Common myeloid progenitor, CD34-positive (primary cell): ENCODE measurements at regions not wholly inside any gene's neighbourhood (a gene's known extent, or its start where the extent isn't known, plus 50 kb on each side); places are given as distances from the start of the nearest gene placed in this dataset.

Experiments
- CTCF ChIA-PET: fragments of 350-600 bp; sonication (Branson Sonifier 250); formaldehyde crosslinking; loops from one replicate; lab custom pipeline; 2021; ENCODE audit warnings: antibody characterized with exemption; lab: Charles Lee
- POLR2A ChIA-PET: fragments of 350-600 bp; sonication (Branson Sonifier 250); formaldehyde crosslinking; loops from one replicate; lab custom pipeline; 2021; ENCODE audit warnings: antibody characterized with exemption; lab: Charles Lee
- DNase-seq, 3 donors: peaks; one replicate each; pipeline versions ENCODE4 v3.0.0 to v3.0.0-alpha.2; 2013
- H3K27ac ChIP-seq, 2 experiments: 1 replicate in 1 of 2; 2 replicates in 1 of 2; pipeline ENCODE4 v1.7.0; 2013; ENCODE audit warnings: inconsistent platforms in 2 of 2, low read length in 2 of 2, mild to moderate bottlenecking in 2 of 2, low read depth in 1 of 2, moderate library complexity in 1 of 2; ENCODE audit not compliant: severe bottlenecking in 2 of 2, insufficient read depth in 1 of 2, poor library complexity in 1 of 2
- H3K27me3 ChIP-seq, 5 experiments: replicated peaks in 2 of 5; 1 replicate in 3 of 5; 2 replicates in 2 of 5; pipeline versions ENCODE4 v1.6.1 to v1.7.0; 2013; ENCODE audit warnings: low read length in 4 of 5, mild to moderate bottlenecking in 2 of 5, moderate library complexity in 2 of 5, inconsistent platforms in 1 of 5; ENCODE audit not compliant: insufficient read depth in 5 of 5, control insufficient read depth in 4 of 5
- H3K36me3 ChIP-seq, 4 experiments: 1 replicate in 2 of 4; 2 replicates in 2 of 4; pipeline versions ENCODE4 v1.6.1 to v1.7.0; 2013; ENCODE audit warnings: low read length in 3 of 4, control low read depth in 1 of 4, mild to moderate bottlenecking in 1 of 4; ENCODE audit not compliant: control insufficient read depth in 4 of 4, insufficient read depth in 4 of 4
- H3K4me1 ChIP-seq, 4 experiments: 1 replicate in 3 of 4; 2 replicates in 1 of 4; pipeline versions ENCODE4 v1.6.1 to v1.7.1; 2013; ENCODE audit warnings: low read length in 3 of 4, mild to moderate bottlenecking in 3 of 4, control low read depth in 1 of 4, inconsistent platforms in 1 of 4, moderate library complexity in 1 of 4; ENCODE audit not compliant: control insufficient read depth in 4 of 4, insufficient read depth in 4 of 4; ENCODE audit errors: control extremely low read depth in 1 of 4
- H3K4me3 ChIP-seq, 7 experiments: 1 replicate in 4 of 7; 2 replicates in 3 of 7; pipeline versions ENCODE4 v1.5.1 to v1.7.0; 2013; ENCODE audit warnings: mild to moderate bottlenecking in 7 of 7, low read length in 6 of 7, moderate library complexity in 6 of 7, inconsistent platforms in 2 of 7, low read depth in 2 of 7, control low read depth in 1 of 7; ENCODE audit not compliant: insufficient read depth in 4 of 7, control insufficient read depth in 1 of 7; ENCODE audit errors: extremely low read depth in 1 of 7
- H3K9me3 ChIP-seq, 5 experiments: 1 replicate in 4 of 5; 2 replicates in 1 of 5; pipeline versions ENCODE4 v1.6.1 to v1.7.1; 2013; ENCODE audit warnings: low read length in 4 of 5, mild to moderate bottlenecking in 2 of 5, inconsistent platforms in 1 of 5, low read depth in 1 of 5, moderate library complexity in 1 of 5; ENCODE audit not compliant: control insufficient read depth in 4 of 5, insufficient read depth in 2 of 5; ENCODE audit errors: control extremely low read depth in 1 of 5
- WGBS: methylation state at CpG from one replicate; pipeline ENCODE4 v1.1.5; 2013; ENCODE audit not compliant: insufficient coverage; 5-methylcytosine and 5-hydroxymethylcytosine counted together

DNA sequence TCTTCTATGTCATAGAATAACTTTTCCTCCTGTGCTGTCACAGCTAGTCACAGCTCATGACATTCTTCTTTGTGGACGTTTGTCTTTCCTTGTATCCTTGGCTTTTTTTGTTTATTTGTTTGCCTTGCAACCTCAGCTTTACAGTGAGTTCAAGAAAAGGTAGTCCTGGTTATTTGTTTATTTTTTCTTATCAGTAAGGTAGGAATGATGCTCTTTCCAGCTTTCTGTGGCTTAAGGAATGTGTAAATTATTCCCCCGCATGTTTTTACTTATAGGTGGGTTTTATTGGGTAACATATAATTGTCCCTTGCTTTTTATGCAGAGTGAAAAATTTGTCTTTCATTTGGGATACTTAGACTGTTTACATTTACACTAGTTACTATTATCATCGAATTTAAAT, 1673.6 kb upstream of the FLRT2 start:
- no CpG with 5 or more reads among the region's 3 CpGs for WGBS
- no peak for DNase-seq
- H3K36me3 ChIP-seq, result no peaks in the 10 kb centered on the region
- no peak overlapping the region for H3K4me3 ChIP-seq
- H3K4me1 ChIP-seq, result no peaks in the 10 kb centered on the region
- no peak overlapping the region for H3K27ac ChIP-seq
- POLR2A ChIA-PET, result no interaction called here
- no peaks in the 10 kb centered on the region for H3K27me3 ChIP-seq
- CTCF ChIA-PET, result no interaction called here
- no peaks in the 10 kb centered on the region for H3K9me3 ChIP-seq

DNA sequence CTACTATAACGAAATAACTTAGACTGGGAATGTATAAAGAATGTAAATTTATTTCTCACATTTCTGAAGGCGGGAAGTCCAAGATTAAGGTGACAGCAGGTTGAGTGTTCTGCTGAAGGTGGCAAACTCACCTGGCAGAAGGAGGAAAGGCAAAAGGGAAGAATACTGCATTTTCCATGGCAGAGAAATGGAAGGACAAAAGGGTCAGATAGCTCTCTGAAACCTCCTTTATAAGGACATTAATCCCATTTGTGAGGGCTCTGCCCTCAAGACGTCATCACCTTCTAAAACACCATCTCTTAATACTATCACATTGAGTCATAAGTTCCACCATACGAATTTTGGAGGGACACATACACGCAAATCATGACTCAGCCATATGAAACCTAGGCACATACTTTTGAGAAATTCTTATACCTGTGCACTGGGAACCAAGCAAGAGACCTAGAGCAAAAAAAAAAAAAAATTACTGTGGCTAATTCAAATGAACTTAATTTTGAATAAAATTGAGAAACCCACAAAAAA, 1669.3 kb upstream of the FLRT2 start:
- Histone ChIP-seq H3K4me3 (no peak overlapping the region), H3K4me1 (no peaks in the 10 kb centered on the region), H3K27ac (no peak overlapping the region), H3K27me3 (no peaks in the 10 kb centered on the region), H3K9me3 (no peaks in the 10 kb centered on the region), H3K36me3 (no peaks in the 10 kb centered on the region)
- CTCF ChIA-PET, result no interaction called here
- POLR2A ChIA-PET, result no interaction called here
- 90% methylated on average over 3 of the region's 5 CpGs for WGBS
- DNase-seq, result no peak

DNA sequence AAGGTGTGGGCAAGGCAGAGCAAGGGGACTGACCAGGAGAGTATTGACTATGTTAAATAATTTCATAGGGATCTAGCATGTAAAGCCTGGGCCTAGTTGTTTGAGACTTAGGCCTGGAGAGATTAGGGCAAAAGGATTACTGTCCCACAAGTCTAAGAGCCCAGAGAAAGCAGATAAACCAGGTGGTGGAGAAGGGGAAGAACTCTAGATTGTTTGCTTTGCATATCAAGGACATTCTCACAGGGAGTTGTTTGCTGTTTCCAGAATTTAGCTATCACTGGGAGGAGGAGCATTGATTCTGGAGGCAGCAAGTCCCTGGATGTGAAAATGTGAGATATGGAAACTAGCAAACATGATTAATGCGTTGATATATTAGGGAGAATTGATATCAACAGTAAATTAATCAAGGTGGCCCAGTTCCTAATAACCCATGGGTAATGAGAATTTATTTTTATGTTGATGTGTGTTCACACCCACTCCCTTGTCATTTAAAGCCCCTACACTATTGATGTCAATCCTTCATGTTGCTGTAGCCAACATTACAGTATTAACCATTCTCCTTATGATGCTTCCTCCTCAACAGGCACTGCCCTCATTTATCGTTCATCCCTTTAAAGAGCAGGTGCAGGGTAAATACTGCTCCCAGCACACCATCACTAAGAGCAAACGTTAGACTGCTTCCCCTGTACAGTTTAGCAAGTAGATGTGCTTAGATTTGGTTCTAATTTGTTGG, 1666.7 kb upstream of the FLRT2 start:
- Histone ChIP-seq H3K4me3 (no peak overlapping the region), H3K4me1 (no peaks in the 10 kb centered on the region), H3K9me3 (no peaks in the 10 kb centered on the region), H3K27ac (no peak overlapping the region), H3K27me3 (no peaks in the 10 kb centered on the region), H3K36me3 (no peaks in the 10 kb centered on the region)
- CTCF ChIA-PET, result no interaction called here
- whole genome bisulfite sequencing, result 94% methylated on average over 2 of the region's 3 CpGs
- POLR2A ChIA-PET, result no interaction called here
- no peak for DNase-seq

DNA sequence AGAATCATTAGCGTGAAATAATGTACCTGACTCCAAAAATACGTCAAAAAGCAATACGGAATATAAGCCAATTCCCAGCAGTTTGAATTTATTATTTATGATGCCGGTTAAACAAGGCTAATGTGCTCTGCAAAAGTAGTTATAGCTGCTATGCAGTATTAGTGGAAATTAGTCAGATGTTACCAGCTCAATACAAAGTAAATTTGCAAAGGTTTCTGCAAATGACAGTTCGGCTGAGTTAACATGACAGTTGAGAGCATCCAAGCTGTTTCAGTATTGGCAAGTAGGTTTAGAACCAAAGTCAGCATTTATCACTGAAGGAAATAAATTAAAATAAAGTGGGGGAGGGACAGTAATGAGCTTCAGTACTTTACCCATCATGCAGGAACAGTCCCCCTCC, 1665.8 kb upstream of the FLRT2 start:
- ChIA-PET POLR2A (no interaction called here), CTCF (no interaction called here)
- H3K27ac ChIP-seq, result no peak overlapping the region
- H3K27me3 ChIP-seq, result no peaks in the 10 kb centered on the region
- WGBS, result 96% methylated on average over 5 of the region's 5 CpGs
- no peaks in the 10 kb centered on the region for H3K9me3 ChIP-seq
- H3K36me3 ChIP-seq, result no peaks in the 10 kb centered on the region
- no peak for DNase-seq
- H3K4me3 ChIP-seq, result no peak overlapping the region
- H3K4me1 ChIP-seq, result no peaks in the 10 kb centered on the region

DNA sequence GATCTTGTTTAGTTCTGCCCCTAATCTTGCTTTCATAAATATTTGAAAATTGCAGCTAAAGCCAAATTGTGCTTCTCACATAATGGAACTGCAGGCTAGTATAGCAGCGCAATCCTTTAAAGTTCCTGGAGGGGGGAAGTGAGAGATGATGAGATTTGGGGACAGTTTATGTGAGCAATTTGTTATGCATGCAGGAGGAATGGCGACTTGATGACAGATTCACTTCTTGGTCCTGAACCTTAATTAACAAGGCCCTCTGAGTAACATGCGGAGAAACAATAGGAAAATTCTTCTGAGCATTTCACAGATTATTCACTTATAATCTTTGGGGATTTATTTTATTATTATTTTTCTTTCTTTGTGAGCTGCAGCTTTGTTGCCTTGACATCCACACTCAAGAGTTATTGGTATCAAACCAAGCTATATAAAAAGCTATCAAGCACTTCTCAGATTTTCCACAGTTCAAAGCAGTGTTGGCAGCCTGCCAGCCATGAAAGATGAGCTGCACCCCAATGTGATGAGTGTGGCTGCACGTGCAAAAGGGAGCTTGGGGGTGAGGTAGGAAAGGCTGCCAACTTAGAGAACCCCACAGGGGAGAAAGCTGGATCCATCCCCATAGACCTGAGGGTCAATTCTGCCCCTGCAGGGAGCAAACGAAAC, 1662.2 kb upstream of the FLRT2 start:
- Histone ChIP-seq H3K9me3 (no peaks in the 10 kb centered on the region), H3K27me3 (no peaks in the 10 kb centered on the region), H3K4me1 (no peaks in the 10 kb centered on the region), H3K4me3 (no peak overlapping the region), H3K27ac (no peak overlapping the region), H3K36me3 (no peaks in the 10 kb centered on the region)
- ChIA-PET CTCF (no interaction called here), POLR2A (no interaction called here)
- no peak for DNase-seq
- 96% methylated on average over 3 of the region's 5 CpGs for WGBS

DNA sequence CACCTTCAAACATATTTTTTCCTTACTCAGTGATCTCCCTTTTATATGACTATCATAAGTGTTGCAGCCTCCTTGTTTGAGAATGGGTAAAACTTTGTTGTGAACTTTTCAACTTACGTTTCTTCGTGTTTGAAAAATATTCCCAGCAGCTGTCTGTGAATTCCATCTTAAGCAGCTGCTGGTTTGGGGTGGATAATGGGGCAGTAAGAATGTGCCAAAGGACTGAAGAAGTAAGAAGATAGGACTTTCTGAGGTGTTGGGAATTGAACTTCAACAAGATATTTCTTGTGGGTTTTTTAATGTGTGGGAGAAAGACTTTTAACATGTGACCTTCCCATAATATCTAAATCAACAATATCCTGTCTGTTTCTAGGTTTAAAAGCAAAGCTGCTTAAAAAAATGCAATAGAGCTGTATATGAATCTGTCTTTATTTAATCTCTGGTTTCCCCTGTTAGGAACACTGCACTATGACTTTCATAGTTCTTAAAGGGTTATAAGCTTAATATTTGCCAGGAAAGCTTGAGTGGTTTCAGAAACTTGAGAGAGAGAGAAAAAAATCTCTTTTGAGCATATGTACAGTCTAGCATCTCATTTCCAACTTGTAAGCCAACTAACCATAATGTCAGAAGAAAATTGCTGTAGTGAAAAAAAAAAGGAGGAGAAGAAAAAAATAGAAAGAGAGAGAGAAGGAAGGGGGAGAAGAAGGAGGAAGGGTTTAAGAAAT, 1659.2 kb upstream of the FLRT2 start:
- 100% methylated on average over 2 of the region's 2 CpGs for WGBS
- no peak overlapping the region for H3K4me3 ChIP-seq
- no peak for DNase-seq
- H3K4me1 ChIP-seq, result no peaks in the 10 kb centered on the region
- CTCF ChIA-PET, result no interaction called here
- H3K27me3 ChIP-seq, result no peaks in the 10 kb centered on the region
- H3K9me3 ChIP-seq, result no peaks in the 10 kb centered on the region
- POLR2A ChIA-PET, result no interaction called here
- no peak overlapping the region for H3K27ac ChIP-seq
- H3K36me3 ChIP-seq, result no peaks in the 10 kb centered on the region

DNA sequence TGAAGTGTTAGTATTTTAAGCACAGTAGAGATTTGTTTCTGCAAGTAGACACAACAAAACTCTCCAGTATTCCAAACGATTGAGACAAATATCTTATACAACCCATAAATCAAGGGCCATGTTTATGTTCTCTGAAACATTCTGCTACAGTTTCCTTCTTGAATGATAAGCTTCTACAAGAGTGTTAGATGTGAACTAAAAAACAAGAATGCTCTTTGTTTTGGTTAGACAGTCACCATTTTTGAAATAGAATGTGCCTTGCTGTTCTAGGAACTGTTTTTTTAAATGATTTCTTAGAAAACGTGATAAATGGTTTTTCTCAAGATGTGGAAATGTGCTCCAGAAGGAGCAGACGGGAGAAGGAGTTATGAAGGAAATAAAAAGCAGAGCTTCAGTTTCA, 1656.3 kb upstream of the FLRT2 start:
- Histone ChIP-seq H3K27ac (no peak overlapping the region), H3K9me3 (no peaks in the 10 kb centered on the region), H3K36me3 (no peaks in the 10 kb centered on the region), H3K27me3 (no peaks in the 10 kb centered on the region), H3K4me3 (no peak overlapping the region), H3K4me1 (no peaks in the 10 kb centered on the region)
- 19% methylated on average over 2 of the region's 3 CpGs for WGBS
- POLR2A ChIA-PET, result no interaction called here
- DNase-seq, result no peak
- CTCF ChIA-PET, result no interaction called here
